NCI-H2029 (cell line): ENCODE measurements at regions not wholly inside any gene's neighbourhood (a gene's known extent, or its start where the extent isn't known, plus 50 kb on each side); places are given as distances from the start of the nearest gene placed in this dataset.
"Not testable (repeated sequence)": the region's sequence is repeated elsewhere in the genome, so short reads cannot be mapped to it uniquely, and the experiment has no call there.

Experiments
- DNase-seq: peaks from one replicate; lab custom pipeline; 2025; lab: John Stamatoyannopoulos, UW

- DNase-seq = no peak
Measured at GRCh38 chr2:36163520-36164254, 191.9 kb upstream of the CRIM1 start.

DNA sequence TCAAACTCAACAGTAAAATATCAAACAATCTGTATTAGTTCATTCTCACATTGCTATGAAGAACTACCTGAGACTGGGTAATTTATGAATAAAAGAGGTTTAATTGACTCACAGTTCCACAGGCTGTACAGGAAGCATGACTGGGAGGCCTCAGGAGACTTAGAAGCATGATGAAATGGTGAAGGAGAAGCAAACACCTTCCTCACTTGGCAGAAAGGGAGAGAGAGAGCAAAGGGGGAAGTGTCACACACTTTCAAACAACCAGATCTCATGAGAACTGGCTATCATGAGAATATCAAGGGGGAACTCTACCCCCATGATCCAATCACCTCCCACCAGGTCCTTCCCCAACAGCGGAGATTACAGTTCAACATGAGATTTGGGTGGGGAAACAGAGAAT, 198.5 kb upstream of the CRIM1 start:
- not testable (repeated sequence) for DNase-seq

DNA sequence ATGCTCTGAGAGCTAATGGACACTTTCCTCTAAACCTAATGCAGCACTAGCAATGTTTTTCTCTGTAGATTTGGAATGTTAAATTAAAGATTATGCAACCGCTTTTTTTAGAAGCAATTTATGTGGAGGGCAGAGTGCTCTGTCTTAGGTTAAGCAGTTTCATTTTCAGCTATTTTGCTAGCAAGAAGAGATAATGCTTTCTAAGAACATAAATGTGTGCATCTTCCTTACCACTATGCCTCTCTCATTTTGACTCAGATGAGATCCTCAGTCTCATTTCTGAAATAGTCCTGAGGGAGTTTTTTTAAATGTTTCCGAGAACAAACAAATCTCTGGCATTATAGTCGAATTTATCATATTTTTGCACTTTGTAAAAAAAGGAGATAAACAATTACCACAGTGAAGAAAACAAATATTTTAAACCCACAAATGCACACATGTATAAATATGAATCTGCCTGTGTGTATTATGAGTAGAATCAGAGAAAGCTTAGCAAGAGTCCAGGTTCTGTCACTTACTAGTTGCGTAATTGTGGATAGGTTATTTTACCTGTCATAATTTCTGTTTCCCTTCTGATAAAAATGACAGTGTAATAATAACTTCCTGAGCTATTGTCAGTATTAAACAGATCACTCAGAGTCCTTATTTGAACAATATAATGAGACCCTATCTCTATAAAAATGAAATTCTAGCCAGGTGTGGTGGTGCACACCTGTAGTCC, 207.7 kb upstream of the CRIM1 start:
- no peak for DNase-seq

DNA sequence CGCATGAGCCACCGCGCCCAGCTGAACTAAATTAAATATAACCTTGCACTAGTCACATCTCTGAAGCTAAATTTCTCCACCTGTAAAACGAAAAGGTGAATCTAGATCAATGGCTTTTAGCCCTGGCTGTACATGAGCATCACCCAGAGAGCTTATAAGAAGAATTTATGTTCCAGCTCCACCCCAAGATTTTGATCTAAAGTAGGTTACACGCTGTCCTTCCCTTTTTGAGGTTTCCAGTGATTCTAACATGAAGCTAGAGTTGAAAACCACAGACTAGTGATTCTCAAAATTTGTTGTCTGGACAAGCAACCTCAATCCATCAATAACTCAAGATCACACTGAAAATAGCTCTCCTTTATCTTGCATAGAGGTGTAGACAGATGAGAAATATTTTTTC, 208.8 kb upstream of the CRIM1 start:
- DNase-seq = no peak

- no peak for DNase-seq
Measured at GRCh38 chr2:36140391-36140790, 215.2 kb upstream of the CRIM1 start.

- DNase-seq = no peak
Measured at GRCh38 chr2:36137612-36138011, 218.0 kb upstream of the CRIM1 start.

- no peak for DNase-seq
Measured at GRCh38 chr2:36134281-36134680, 221.3 kb upstream of the CRIM1 start.

GRCh38 chr2:36128359-36128758, 227.2 kb upstream of the CRIM1 start:
- no peak for DNase-seq

GRCh38 chr2:36125702-36126101, 229.9 kb upstream of the CRIM1 start:
- DNase-seq = no peak

DNA sequence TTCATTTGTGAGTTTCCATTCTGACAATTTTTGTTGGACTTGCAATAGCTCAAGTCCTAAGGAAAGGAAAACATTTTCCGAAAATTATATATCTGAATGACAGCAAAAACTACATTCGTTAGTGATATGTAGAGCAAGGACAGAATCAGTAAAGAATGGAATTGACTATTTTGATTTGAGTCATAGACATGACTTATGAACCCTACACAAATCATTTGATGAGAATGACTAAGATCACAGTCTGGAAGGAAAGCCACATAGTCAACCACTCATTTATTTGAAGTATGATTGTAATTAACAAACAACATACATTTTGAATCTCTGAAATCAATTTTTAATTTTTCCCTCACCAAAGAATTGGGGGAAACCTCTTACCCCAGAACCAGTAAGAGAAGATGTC, 231.6 kb upstream of the CRIM1 start:
- DNase-seq = no peak

GRCh38 chr2:36097022-36097421, 258.6 kb upstream of the CRIM1 start:
- no peak for DNase-seq

GRCh38 chr2:36091844-36092741, 263.5 kb upstream of the CRIM1 start:
- DNase-seq = not testable (repeated sequence)

- no peak for DNase-seq
Measured at GRCh38 chr2:36088716-36089328, 266.8 kb upstream of the CRIM1 start.

DNA sequence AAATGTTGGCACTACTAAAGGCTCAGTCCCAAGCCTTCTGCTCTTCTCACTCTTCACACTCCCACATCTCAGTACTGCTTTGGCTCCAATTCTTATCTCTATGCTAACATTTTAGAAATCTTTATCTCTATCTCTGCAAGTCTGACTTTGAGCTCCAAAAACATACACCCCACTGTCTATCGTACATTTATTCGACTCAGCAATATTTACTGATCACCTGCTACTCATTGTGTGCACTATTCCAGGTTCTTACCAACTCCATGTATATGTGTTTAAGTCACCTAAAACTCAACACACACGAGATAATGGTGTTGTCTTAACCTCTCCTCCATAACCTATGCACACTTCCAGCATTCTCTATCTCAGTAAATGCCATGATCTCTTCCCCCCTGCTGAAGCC, 268.2 kb upstream of the CRIM1 start:
- no peak for DNase-seq

DNA sequence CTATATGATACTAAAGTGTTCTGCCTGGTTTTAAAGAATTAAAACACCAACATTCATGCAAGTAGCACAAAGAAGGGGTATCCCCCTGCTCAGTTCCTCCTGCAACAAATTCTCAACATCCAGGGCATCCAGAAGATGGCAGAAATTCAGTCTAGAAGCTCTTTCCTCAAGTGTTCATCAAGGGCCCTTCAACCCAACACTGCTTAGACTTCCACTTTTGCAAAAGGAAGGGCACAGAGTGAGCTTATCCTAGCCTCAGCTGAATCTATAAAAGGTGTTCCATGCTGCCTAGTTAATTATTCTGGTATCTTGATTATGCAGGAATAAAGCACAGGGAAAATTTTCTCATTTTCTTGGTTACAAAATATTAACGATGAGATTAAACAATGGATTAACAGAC, 275.8 kb upstream of the CRIM1 start:
- DNase-seq = no peak

GRCh38 chr2:36074008-36074407, 281.6 kb upstream of the CRIM1 start:
- DNase-seq = no peak

- DNase-seq = no peak
Measured at GRCh38 chr2:36071698-36072097, 283.9 kb upstream of the CRIM1 start.

GRCh38 chr2:36069074-36069473, 286.5 kb upstream of the CRIM1 start:
- peak; percentile 17 for DNase-seq

GRCh38 chr2:36068086-36068485, 287.5 kb upstream of the CRIM1 start:
- DNase-seq = no peak

DNA sequence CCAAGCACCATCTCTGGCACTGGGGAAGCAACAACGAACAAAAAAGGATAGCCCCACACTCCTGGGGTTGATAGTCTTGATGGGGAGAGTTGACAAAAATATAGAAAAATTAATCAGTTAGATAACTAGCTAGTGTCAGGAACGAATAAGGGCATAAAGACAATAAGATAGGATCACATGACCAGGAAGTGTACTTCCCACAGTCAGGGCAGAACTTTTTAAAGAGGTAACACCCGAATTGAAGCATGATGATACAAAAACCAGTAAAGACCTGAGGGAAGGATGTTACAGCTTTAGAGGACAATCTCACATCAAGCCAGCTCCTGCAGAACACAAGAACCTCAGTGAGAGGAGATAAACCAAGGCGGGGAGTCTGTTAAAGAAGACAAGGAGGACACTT, 295.4 kb upstream of the CRIM1 start:
- no peak for DNase-seq

DNA sequence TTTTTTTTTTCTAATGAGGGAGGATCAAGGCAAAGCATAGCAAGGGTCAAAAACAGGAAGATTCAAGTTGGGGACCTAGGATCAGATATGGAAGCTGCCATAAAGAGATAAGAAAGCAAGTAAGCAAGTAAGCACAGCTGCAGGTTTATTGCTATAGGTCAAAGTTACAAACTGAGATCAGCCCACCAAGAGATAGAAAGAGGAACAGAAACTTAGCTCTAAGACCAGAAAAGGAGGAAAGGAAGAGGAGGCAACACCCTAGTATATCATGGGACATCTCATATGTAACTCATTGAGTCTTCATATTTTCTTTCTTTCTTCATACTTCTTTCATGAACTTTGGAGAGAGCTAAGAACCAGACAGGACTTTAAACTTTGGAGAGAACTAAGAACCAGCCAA, 295.9 kb upstream of the CRIM1 start:
- no peak for DNase-seq

GRCh38 chr2:36058953-36059352, 296.6 kb upstream of the CRIM1 start:
- no peak for DNase-seq
